ENCODE measurements at regions not wholly inside any gene's neighbourhood (a gene's known extent, or its start where the extent isn't known, plus 50 kb on each side); places are given as distances from the start of the nearest gene placed in this dataset.

DNA sequence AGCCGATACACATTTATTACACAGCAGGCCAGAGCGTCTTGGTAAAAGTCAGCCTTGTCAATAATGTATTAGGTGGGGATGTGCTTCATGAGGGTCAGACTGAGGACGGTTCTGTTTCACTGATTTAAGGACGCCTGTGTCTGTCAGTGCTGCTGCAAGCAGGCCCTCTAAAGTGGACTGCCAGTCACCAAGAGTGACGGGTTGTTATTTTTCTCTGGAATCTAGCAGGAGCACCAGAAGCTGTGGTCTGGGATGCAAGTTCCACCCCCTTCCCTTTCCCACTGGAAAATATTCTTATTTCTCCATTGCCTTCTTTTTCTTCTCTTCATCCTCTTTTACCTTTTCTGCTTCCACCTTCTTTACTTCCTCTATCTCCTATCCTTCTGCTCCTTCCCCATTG lies 191.2 kb upstream of the NCAM1 start:
- intact Hi-C loops (cut with micrococcal nuclease; ENCODE audit: unreplicated experiment): no loop called here

DNA sequence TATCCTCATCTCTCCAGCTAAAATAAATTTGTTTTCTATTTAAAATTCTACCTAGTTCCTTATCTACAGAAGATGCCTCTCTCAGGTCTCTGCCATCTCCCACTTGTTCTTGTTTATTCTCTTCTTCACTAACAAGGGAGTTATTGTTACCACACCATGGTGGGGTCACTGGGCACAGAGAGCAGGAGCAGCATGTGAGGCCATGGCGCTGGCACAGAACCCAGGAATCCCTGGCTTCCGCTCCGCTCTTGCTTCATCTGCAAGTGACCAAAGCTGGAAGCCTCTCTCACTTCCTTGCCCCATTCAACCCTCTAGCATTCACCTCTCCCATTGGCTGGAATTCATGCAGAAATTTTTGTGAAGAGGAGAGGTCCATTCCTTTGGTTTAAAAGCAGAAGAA lies 190.7 kb upstream of the NCAM1 start:
- ChIA-PET POLR2A (no interaction called here), CTCF (no interaction called here)
- no peaks in the 10 kb centered on the region for H3K9me3 ChIP-seq (ENCODE audit: control insufficient read depth, insufficient read depth, low read depth, low read length)
- H3K27me3 ChIP-seq (ENCODE audit: control insufficient read depth, insufficient read depth, low read length): 0 out of 2 replicates have a peak, but pooled peaks cover 3% of the 10 kb centered on the region
- ATAC-seq (no peak), DNase-seq (ENCODE audit: low read depth, low spot score) (no peak)
- H3K36me3 ChIP-seq (ENCODE audit: control insufficient read depth, insufficient read depth, low read length): no peaks in the 10 kb centered on the region
- in situ Hi-C loops (cut with HindIII; ENCODE audit: low pct_unique_long_range_greater_than_20kb, low sequenced_read_pairs): no loop called here
- no TSS peak for BruUV-seq (replicated peaks)
- H3K4me1 ChIP-seq (ENCODE audit: control insufficient read depth, insufficient read depth, low read length): no peaks in the 10 kb centered on the region
- H3K27ac ChIP-seq (ENCODE audit: low read length): no peak overlapping the region
- TF ChIP-seq SIN3A (IDR thresholded peaks at IDR 0.05; ENCODE audit: borderline replicate concordance, insufficient read depth, low read depth, low read length) (no peak), POLR2AphosphoS5 (IDR thresholded peaks at IDR 0.05; ENCODE audit: low read depth, low read length) (no peak), TCF7L2 (IDR thresholded peaks at IDR 0.05; ENCODE audit: low read depth, low read length) (no peak)
- TF ChIP-seq, protein P1, sequence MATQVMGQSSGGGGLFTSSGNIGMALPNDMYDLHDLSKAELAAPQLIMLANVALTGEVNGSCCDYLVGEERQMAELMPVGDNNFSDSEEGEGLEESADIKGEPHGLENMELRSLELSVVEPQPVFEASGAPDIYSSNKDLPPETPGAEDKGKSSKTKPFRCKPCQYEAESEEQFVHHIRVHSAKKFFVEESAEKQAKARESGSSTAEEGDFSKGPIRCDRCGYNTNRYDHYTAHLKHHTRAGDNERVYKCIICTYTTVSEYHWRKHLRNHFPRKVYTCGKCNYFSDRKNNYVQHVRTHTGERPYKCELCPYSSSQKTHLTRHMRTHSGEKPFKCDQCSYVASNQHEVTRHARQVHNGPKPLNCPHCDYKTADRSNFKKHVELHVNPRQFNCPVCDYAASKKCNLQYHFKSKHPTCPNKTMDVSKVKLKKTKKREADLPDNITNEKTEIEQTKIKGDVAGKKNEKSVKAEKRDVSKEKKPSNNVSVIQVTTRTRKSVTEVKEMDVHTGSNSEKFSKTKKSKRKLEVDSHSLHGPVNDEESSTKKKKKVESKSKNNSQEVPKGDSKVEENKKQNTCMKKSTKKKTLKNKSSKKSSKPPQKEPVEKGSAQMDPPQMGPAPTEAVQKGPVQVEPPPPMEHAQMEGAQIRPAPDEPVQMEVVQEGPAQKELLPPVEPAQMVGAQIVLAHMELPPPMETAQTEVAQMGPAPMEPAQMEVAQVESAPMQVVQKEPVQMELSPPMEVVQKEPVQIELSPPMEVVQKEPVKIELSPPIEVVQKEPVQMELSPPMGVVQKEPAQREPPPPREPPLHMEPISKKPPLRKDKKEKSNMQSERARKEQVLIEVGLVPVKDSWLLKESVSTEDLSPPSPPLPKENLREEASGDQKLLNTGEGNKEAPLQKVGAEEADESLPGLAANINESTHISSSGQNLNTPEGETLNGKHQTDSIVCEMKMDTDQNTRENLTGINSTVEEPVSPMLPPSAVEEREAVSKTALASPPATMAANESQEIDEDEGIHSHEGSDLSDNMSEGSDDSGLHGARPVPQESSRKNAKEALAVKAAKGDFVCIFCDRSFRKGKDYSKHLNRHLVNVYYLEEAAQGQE (IDR thresholded peaks at IDR 0.05; ENCODE audit: insufficient read depth in 1 of 2, low read depth in 2 of 2, low read length in 1 of 2): no peak
- TF ChIP-seq, protein P2, sequence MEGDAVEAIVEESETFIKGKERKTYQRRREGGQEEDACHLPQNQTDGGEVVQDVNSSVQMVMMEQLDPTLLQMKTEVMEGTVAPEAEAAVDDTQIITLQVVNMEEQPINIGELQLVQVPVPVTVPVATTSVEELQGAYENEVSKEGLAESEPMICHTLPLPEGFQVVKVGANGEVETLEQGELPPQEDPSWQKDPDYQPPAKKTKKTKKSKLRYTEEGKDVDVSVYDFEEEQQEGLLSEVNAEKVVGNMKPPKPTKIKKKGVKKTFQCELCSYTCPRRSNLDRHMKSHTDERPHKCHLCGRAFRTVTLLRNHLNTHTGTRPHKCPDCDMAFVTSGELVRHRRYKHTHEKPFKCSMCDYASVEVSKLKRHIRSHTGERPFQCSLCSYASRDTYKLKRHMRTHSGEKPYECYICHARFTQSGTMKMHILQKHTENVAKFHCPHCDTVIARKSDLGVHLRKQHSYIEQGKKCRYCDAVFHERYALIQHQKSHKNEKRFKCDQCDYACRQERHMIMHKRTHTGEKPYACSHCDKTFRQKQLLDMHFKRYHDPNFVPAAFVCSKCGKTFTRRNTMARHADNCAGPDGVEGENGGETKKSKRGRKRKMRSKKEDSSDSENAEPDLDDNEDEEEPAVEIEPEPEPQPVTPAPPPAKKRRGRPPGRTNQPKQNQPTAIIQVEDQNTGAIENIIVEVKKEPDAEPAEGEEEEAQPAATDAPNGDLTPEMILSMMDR (IDR thresholded peaks at IDR 0.05): no peak
- intact Hi-C loops (cut with micrococcal nuclease; ENCODE audit: unreplicated experiment): no loop called here
- H3K4me3 ChIP-seq (ENCODE audit: low read depth in 2 of 2, low read length in 2 of 2): no peak overlapping the region

More for the DNA sequence above, 191.2 kb upstream of the NCAM1 start:
- no peak overlapping the region for H3K4me3 ChIP-seq (ENCODE audit: low read depth in 2 of 2, low read length in 2 of 2)
- DNase-seq (ENCODE audit: low read depth, low spot score) (no peak), ATAC-seq (no peak)
- no peaks in the 10 kb centered on the region for H3K4me1 ChIP-seq (ENCODE audit: control insufficient read depth, insufficient read depth, low read length)
- TF ChIP-seq POLR2AphosphoS5 (IDR thresholded peaks at IDR 0.05; ENCODE audit: low read depth, low read length) (no peak), SIN3A (IDR thresholded peaks at IDR 0.05; ENCODE audit: borderline replicate concordance, insufficient read depth, low read depth, low read length) (no peak), TCF7L2 (IDR thresholded peaks at IDR 0.05; ENCODE audit: low read depth, low read length) (no peak)
- TF ChIP-seq, protein P1 (IDR thresholded peaks at IDR 0.05; ENCODE audit: insufficient read depth in 1 of 2, low read depth in 2 of 2, low read length in 1 of 2): no peak
- TF ChIP-seq, protein P2 (IDR thresholded peaks at IDR 0.05): no peak
- in situ Hi-C loops (cut with HindIII; ENCODE audit: low pct_unique_long_range_greater_than_20kb, low sequenced_read_pairs): no loop called here
- H3K36me3 ChIP-seq (ENCODE audit: control insufficient read depth, insufficient read depth, low read length): no peaks in the 10 kb centered on the region
- ChIA-PET POLR2A (no interaction called here), CTCF (no interaction called here)
- H3K9me3 ChIP-seq (ENCODE audit: control insufficient read depth, insufficient read depth, low read depth, low read length): no peaks in the 10 kb centered on the region
- no peak overlapping the region for H3K27ac ChIP-seq (ENCODE audit: low read length)
- H3K27me3 ChIP-seq (ENCODE audit: control insufficient read depth, insufficient read depth, low read length): 0 out of 2 replicates have a peak, but pooled peaks cover 3% of the 10 kb centered on the region
- BruUV-seq (replicated peaks): no TSS peak
